HG02885 (cell line): ENCODE measurements at regions not wholly inside any gene's neighbourhood (a gene's known extent, or its start where the extent isn't known, plus 50 kb on each side); places are given as distances from the start of the nearest gene placed in this dataset.
"Not testable (repeated sequence)": the region's sequence is repeated elsewhere in the genome, so short reads cannot be mapped to it uniquely, and the experiment has no call there.

ENCODE experiments used
- ATAC-seq: cut with Tn5 transposase; IDR thresholded peaks from one replicate; pipeline ENCODE4 v1.9.1; 2021; ENCODE audit warnings: mild to moderate bottlenecking; ENCODE audit not compliant: unreplicated experiment, poor library complexity

DNA sequence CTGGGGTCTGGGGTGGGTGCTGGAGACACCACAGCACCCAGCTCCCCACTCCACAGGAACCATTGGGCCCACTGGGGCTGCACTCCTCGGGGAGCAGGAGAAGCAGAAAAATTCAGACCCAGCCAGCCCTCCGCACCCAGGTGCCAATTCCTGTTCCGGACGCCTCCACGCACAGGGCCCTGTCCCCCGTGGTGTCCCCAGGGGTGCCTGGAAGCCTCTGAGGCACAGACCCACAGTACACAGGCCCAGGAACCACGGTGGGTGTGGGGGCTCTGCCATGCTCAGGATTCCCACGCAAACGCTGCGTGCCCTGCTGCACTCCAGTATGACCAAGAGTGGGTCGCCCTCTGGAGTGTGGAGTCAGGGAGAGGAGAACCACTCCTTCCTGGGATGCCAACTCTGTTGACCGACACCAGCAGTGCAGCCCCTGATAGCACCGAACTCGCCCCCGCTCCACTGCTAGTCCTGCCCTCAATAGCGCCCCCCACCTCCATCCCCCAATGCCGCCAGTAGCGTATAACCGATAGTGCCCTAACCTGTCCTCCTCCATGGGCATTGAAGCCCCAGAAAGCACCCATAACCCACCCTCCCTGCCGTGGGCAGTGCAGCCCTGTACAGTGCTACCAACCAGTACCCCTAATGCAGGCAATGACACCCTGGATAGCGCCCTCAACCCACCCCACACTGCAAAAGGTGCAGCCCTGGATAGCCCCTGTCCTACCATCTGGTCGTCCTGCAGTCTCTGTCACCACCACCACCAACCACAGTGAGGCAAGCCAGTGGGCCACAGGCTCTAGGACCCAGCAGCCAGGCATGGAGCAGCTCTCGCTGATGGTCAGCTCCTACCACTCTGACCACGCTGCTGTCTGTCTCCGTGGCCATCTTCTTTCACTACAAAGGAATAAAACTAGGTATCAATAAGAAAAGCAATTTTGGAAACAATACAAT, 2877.2 kb downstream of the RPIA start:
- not testable (repeated sequence) for ATAC-seq

DNA sequence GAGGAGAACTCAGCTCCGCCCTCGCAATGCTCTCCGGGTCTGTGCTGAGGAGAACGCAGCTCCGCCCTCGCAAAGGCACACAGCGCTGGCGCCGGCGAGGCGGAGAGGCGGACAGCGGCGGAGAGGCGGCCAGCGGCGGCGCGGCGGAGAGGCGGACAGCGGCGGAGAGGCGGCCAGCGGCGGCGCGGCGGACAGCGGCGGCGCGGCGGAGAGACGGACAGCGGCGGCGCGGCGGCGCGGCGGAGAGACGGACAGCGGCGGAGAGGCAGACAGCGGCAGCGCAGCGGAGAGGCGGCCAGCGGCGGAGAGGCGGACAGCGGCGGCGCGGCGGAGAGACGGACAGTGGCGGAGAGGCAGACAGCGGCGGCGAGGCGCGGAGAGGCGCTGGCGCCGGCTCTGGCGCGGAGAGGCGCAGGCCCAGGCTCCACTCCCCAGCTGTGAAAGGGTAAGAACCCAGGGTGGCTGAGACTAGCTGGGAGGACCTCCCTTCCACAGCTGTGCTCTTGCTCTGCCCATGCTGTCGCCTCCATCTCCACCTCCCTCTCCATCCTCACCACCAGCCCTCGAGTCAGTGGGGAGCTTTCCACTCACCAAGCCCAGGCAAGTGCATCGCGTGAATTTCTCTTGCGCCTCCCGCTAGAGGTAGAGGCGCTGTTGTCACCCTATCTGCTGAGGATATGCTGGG, 2879.9 kb downstream of the RPIA start:
- ATAC-seq: not testable (repeated sequence)

DNA sequence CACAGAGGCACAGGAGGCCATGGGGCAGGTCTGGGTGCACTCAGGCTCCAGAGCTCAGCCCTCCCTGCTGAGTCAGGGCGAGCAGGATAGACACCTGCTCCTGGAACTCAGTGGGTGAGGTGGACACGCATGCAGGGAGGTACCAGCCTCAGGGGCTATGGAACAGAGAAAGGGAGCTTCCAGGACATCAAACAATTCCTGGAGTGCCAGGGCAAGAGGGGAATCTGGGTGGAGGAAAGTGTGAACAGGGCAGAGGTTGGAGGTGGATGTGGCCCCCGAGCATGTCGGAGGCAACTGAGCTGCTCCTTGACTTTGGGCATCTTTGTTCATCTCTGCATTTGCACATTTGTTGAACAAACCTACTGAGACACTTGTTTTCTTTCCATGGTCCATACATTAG, 2881.5 kb downstream of the RPIA start:
- ATAC-seq: not testable (repeated sequence)

DNA sequence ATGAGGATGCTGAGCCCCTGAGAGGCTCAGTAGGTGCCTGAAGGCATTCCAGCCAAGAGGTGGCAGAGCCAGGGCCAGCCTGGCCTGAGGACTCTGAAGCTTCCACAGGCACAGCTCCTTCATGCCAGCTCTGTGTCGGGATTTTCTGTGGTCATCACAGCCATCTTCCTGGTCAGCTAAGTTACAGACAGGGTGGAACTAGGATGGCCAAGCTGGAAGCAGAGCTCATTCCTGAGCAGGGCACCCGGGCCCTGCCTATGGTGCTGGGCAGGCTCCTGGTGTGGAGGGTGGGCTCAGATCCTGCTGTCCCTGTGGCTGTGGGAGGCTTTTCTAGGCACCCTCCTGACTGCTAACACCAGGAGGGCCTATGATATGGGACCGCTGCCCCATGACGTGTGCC, 2882.3 kb downstream of the RPIA start:
- ATAC-seq: not testable (repeated sequence)

DNA sequence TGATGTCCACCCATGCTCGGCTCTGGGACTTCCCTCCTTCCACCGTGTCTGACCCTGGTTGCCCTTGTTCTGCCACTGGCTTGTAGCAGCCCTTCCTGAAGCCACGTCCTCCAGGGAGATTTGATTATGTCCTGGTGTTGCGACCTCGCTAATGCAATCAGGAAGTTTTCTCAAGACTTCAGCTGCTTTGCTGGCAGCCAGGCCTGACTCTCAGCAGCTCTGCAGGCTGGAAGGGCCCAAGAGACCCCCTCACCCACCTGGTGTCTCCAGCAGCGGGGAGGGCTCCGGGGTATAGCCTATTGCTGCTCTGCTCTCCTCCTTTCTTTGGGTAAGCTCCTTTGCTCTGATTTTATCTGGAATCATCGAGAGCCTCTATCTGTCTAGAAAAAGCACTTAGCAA, 2882.8 kb downstream of the RPIA start:
- not testable (repeated sequence) for ATAC-seq

DNA sequence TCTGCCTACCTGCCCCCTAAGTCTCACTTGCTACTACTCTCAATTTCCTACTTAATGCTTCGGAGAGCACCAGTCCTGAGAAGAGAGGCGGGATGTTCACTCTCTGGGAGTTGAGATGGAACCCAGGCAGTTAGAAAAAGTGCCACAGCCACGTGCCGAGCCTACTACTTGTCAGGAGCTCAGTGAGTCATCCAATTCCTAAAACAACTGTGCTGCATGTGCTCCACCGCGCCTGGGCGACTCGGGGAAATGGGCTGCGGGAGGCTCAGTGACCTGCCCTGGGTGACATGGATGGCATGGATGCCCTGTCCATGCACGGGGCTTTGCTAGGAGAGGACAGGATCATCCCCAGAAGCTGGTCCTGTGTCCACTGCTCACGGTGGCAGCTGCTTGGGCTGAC, 2884.2 kb downstream of the RPIA start:
- ATAC-seq: not testable (repeated sequence)

DNA sequence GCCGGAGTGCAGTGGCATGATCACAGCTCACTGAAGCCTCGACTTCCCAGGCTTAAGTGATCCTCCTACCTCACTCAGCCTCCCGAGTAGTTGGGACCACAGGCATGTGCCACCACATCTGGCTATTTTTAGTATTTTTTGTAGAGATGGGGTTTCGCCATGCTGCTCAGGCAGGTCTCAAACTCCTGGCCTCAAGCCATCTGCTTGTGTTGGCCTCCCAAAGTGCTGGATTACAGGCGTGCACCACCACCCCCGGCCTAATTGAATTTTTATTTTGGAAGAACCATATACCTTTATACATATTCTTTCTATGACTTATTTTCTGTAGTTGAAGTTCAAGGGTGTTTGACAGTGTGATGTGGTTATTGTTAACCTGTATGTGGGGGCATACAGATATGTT, 2885.9 kb downstream of the RPIA start:
- ATAC-seq: not testable (repeated sequence)

DNA sequence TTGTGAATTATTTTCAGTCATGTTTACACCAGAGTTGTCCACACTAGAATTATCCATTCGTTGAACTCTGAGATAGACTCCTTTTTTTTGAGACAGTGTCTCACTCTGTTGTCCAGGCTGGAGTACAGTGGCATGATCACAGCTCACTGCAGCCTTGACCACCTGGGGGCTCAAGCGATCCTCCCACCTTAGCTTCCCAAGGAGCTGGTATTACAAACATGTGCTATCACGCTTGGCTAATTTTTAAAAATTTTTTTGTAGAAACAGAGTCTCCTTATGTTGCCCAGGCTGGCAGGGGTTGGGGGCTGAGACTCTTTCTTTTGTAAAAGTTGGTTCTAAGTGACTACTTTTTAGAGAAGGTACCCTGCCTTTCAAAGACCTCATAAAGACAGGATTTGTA, 2887.2 kb downstream of the RPIA start:
- not testable (repeated sequence) for ATAC-seq

DNA sequence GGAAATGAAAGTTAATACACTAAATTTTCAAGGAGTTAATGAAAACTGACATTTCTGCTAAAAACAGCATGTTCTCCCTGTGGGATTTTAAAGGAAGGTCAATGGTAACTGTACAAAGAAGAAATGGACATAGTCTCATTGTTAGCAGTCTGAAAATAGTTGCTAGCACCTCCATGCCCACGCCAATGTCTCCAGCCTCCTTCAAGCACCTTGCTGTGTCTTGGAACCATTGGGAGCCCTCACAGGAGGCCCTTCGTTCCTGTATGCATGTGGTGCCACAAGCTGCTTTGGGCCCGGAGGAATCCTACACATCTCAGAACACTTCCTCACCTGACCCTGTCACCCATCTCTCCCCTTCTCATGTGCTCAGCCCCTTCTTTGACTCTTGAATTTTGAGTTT, 2888.1 kb downstream of the RPIA start:
- not testable (repeated sequence) for ATAC-seq

DNA sequence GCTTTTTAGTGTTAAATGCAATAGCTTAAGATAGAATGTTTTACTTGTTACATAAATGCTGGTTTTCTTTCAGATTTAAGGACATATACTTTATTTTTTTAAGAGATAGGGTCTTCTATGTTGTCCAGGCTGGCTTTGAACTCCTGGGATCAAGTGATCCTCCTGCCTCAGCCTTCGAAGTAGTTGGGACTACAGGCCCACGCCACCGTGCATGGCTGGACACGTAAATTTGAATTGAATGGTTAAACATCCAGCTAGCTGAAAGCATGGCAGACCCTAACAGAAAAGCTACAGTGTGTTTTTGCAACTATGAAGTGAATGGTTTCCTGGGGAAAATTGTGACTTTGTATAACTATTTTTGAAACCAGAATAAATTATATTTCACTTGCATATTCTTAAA, 2888.6 kb downstream of the RPIA start:
- ATAC-seq: not testable (repeated sequence)

DNA sequence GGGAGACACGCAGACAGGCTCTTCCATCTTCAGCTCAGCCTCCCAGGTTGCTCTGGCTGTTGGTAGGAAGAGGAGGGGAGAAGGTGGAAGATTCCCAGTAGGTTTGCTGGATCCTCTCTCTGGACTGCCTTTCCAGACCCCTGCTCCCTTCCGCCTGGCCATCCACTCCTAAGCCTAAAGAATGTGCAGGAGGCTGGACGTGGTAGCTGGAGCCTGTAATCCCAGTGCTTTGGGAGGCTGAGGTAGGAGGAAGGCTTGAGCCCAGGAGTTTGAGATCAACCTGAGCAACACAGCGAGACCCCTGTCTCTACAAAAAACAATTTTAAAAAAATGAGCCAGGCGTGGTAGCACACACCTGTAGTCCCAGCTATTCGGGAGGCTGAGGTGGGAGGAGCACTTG, 2895.6 kb downstream of the RPIA start:
- not testable (repeated sequence) for ATAC-seq

DNA sequence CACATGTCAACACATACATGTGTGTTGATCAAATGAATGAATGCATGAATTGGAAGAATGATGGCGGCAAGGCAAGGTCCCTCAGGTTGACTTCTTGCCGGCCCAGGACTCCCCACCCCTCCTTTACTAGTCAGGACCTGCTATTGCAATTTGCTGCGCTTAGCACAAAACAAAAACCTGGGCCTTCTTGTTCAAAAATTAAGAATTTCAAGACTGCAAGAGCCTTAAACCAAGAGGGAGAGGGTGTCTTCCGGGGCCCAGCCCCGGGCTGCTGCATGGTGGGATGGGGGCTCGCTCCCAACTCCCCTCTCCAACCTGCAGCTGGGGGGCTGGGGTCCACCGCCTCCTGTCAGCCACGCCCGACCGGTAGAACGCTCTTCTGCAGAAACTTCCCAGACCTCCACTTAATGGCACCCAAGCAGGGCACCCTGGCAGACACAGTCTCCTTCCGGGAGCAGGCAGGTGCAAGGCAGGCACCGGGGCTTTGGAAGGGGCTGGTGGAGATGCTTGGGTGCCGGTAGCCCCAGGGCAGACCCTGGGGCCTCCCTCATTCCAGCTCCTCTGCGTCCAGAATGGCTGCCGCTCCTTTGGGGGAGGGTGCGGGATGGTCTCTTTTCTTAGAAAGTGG, 2896.5 kb downstream of the RPIA start:
- not testable (repeated sequence) for ATAC-seq

DNA sequence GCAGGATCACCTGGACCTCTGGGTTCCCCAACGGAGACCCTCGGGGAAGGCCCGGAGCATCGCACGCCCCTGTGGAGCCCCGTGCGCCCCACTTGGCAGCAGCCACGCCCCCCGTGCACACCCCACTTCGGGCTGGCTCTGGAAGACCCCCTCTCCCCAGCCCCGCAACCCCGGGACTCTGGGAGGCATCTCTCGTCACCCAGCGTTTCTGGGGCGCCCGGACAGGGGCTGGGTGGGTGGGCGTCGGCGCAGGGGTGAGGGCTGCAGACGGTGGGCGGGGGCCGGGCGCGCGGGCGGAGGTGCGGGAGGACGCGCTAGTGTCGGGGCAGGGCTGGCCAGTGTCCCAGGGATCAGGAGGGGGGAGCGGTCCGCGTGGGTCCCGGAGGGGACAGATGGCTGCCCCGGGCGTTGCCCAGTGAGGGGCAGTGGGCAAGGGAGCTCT, 2897.3 kb downstream of the RPIA start:
- ATAC-seq: not testable (repeated sequence)

DNA sequence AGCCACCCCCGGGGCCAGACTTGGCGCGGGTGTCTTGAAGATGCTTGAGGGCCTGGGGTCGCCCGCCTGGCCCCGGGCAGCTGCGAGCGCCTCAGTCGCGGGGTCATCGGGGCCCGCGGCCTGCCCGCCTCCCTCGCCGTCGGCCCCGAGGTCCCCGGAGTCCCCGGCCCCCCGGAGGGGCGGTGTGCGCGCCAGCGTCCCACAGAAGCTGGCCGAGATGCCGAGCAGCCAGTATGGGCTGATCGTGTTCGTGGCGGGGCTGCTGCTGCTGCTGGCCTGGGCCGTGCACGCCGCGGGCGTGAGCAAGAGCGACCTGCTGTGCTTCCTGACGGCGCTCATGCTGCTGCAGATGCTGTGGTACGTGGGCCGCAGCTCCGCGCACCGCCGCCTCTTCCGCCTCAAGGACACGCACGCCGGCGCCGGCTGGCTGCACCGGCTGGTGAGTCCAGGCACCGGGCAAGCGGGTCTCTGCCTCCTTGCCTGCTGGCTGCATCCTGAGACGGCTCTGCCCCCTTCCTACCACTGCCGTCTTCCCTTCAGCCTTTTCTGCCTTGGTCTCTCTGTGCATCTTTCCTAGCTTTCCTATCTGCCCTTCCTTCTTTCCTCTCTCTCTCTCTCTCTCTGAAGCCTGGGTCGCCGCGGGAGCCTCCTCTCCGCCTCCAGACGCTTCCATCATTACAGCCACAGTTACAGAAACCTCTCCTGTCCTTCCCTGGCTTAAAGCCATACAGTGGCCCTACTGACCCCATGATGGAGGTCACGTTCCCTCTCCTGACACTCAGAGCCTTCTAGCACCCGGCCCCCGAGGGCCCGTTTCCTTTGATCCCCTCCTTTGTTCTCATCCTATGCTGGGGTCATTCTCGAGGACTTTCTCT, 2898.2 kb downstream of the RPIA start:
- ATAC-seq: not testable (repeated sequence)

DNA sequence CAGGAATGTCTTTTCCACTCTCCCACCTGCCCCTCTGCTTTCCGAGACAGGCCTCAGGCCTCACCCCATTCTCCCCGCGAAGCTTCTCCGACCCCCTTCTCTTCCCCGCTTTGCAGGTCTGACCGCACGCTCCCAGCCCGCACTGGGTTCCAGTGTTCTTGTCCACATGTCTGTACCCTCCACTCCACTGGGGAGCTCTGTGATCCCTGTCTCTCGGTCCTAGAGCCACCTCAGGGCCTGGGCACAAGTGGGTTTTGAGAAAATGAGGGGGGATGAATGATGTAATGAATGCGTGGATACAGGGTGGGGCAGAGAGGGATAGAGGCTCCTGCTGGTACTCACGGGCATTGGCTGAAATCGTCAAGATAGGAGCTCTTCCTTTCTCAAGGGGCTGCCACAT, 2898.9 kb downstream of the RPIA start:
- not testable (repeated sequence) for ATAC-seq

DNA sequence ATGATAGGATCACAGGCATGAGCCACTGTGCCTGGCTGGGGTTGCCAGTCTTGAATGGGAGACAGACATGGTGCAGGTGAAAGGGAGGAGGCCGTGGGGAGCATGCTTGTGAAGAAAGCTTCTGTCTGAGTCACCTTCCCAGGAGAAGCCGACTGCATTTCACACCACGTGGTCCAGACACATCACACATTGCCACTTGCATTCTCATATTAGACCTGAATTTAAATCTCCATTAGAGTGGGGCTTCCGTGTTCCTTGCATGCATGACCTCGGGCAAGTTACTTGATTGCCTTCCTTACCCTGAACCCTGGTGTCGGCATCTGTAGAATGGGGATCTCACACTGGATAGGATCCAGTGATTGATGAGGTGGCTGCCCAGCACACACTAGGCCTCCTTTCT, 2899.6 kb downstream of the RPIA start:
- not testable (repeated sequence) for ATAC-seq

DNA sequence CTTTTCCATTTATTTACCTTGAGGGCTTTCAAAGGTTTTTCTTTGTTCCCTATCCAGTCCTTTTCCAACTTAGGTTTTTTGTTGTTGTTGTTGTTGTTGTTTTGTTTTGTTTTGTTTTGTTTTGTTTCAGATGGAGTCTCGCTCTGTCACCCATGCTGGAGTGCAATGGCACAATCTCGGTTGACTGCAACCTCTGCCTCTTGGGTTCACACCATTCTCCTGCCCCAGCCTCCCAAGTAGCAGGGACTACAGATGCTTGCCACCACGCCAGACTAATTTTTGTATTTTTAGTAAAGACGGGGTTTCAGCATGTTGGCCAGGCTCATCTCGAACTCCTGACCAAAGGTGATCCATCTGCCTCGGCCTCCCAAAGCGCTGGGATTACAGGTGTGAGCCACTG, 2906.0 kb downstream of the RPIA start:
- ATAC-seq: not testable (repeated sequence)

DNA sequence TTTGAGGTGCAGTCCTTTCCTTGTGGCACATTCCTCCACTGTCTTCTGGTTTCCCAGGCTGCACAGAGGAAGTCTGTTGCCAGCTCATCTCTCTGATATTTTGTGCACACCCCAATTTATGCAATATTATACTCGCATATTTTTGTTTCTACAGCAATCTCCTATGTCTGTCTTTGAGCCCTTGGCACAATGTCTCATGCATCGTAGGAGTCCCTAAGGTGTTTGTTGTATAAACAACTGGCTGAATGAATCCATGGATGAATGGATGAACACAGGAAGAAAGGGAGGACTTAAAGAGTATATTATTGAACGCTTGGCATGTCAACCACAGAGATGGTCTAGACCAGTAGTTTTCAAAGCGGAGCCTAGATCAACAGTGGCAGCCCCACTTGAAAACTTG, 2907.0 kb downstream of the RPIA start:
- not testable (repeated sequence) for ATAC-seq

DNA sequence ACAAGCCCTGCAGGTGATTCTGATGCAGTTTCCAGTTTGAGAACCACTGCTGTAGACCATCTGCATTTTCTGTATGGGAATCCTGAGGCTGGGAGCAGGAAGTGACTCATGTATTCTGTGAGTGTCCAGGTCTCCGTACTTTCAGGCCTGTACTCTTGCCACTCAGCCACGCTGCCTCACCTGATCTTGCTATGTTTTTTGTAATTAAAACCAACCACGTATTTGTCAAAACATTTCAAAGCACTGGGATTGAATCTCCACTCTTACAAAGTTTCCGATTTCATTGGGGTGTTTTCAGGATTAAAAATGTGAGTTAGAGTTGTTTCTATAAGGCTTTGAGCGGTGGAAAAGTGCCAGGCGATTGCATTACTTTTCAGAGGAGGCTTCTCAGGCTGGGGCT, 2907.5 kb downstream of the RPIA start:
- not testable (repeated sequence) for ATAC-seq

DNA sequence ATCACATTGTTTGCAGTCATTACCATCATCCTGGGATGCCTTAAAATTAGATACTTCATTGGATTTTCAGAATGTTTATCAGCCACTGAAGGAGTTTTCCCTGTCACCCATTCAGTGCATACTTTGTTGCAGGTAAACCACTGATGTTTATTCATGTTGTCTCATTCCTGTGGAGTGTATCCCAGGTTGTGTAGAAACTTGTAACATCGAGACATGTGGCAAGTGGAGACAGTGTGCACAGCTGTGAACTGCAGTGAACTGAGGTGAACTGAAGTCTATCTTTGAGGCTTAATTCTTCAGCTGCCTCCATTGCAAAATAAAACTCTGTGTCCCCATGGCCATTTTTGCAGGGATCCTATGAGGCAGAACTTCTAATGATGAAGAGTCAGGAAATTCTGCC, 2911.4 kb downstream of the RPIA start:
- ATAC-seq: not testable (repeated sequence)
